CD8-positive, alpha-beta memory T cell (primary cell): ENCODE measurements at regions not wholly inside any gene's neighbourhood (a gene's known extent, or its start where the extent isn't known, plus 50 kb on each side); places are given as distances from the start of the nearest gene placed in this dataset.
"Not testable (repeated sequence)": the region's sequence is repeated elsewhere in the genome, so short reads cannot be mapped to it uniquely, and the experiment has no call there.

Source experiments
- CTCF ChIA-PET: fragments of 350-600 bp; sonication (Branson Sonifier 250); formaldehyde crosslinking; loops from one replicate; lab custom pipeline; 2021; ENCODE audit warnings: antibody characterized with exemption; lab: Charles Lee
- POLR2A ChIA-PET: fragments of 350-600 bp; sonication (Branson Sonifier 250); formaldehyde crosslinking; loops from one replicate; lab custom pipeline; 2021; ENCODE audit warnings: antibody characterized with exemption; lab: Charles Lee
- DNase-seq, 5 donors: peaks; one replicate each; pipeline versions ENCODE4 v3.0.0 to v3.0.0-alpha.2; 2020 to 2022; ENCODE audit warnings: mixed read lengths in 1 of 5
- H3K27ac ChIP-seq: one replicate; pipeline ENCODE4 v1.7.0; 2013; ENCODE audit warnings: low read depth, mild to moderate bottlenecking, low read length, moderate library complexity
- H3K27me3 ChIP-seq: 2 replicates; pipeline ENCODE4 v1.7.0; 2013; ENCODE audit warnings: low read length, mild to moderate bottlenecking; ENCODE audit not compliant: insufficient read depth, poor library complexity, severe bottlenecking
- H3K36me3 ChIP-seq: 2 replicates; pipeline ENCODE4 v1.7.0; 2013; ENCODE audit warnings: mild to moderate bottlenecking, low read length, moderate library complexity; ENCODE audit not compliant: insufficient read depth
- H3K4me1 ChIP-seq: 2 replicates; pipeline ENCODE4 v1.7.0; 2013; ENCODE audit warnings: mild to moderate bottlenecking, low read length, moderate library complexity; ENCODE audit not compliant: insufficient read depth
- H3K4me3 ChIP-seq: 2 replicates; pipeline ENCODE4 v1.7.0; 2013; ENCODE audit warnings: mild to moderate bottlenecking, low read length
- H3K9me3 ChIP-seq: 2 replicates; pipeline ENCODE4 v1.7.0; 2013; ENCODE audit warnings: mild to moderate bottlenecking, low read length
- H3K27ac Mint-ChIP-seq, 8 donors: one replicate each; pipeline ENCODE4 v1.8.0; 2020 to 2021; ENCODE audit warnings: mixed read lengths in 8 of 8, mild to moderate bottlenecking in 6 of 8, inconsistent platforms in 3 of 8, moderate library complexity in 3 of 8
- H3K27me3 Mint-ChIP-seq, 2 donors: one replicate each; pipeline ENCODE4 v1.8.0; 2020 to 2021; ENCODE audit warnings: mixed read lengths in 2 of 2, mild to moderate bottlenecking in 1 of 2, moderate library complexity in 1 of 2
- H3K36me3 Mint-ChIP-seq, 3 donors: one replicate each; pipeline ENCODE4 v1.8.0; 2020 to 2021; ENCODE audit warnings: mixed read lengths in 3 of 3, inconsistent platforms in 1 of 3, mild to moderate bottlenecking in 1 of 3
- H3K4me1 Mint-ChIP-seq, 3 donors: one replicate each; pipeline ENCODE4 v1.8.0; 2020 to 2021; ENCODE audit warnings: mixed read lengths in 3 of 3, inconsistent platforms in 1 of 3, mild to moderate bottlenecking in 1 of 3
- H3K4me3 Mint-ChIP-seq, 7 donors: one replicate each; pipeline ENCODE4 v1.8.0; 2020 to 2021; ENCODE audit warnings: mixed read lengths in 7 of 7, mild to moderate bottlenecking in 6 of 7, moderate library complexity in 4 of 7, inconsistent platforms in 2 of 7
- H3K9me3 Mint-ChIP-seq, 5 donors: one replicate each; pipeline ENCODE4 v1.8.0; 2020 to 2022; ENCODE audit warnings: mixed read lengths in 5 of 5, mild to moderate bottlenecking in 3 of 5, moderate library complexity in 2 of 5, inconsistent platforms in 1 of 5

- Mint-ChIP-seq H3K36me3 (no peaks in the 10 kb centered on the region), H3K4me1 (no peaks in the 10 kb centered on the region), H3K27ac (no peak overlapping the region), H3K4me3 (no peak overlapping the region), H3K27me3 (peaks cover 4 to 5% of the 10 kb centered on the region in 2 donors), H3K9me3 (no peaks in the 10 kb centered on the region)
- no peak for DNase-seq
- H3K4me1 ChIP-seq, result no peaks in the 10 kb centered on the region
- no peak overlapping the region for H3K4me3 ChIP-seq
- POLR2A ChIA-PET, result no interaction called here
- CTCF ChIA-PET, result no interaction called here
- H3K36me3 ChIP-seq, result no peaks in the 10 kb centered on the region
- H3K27me3 ChIP-seq, result no peaks in the 10 kb centered on the region
- H3K27ac ChIP-seq, result no peak overlapping the region
- H3K9me3 ChIP-seq, result no peaks in the 10 kb centered on the region
Observed at GRCh38 chr3:124063197-124063909, 71.4 kb upstream of the ROPN1 start.

DNA sequence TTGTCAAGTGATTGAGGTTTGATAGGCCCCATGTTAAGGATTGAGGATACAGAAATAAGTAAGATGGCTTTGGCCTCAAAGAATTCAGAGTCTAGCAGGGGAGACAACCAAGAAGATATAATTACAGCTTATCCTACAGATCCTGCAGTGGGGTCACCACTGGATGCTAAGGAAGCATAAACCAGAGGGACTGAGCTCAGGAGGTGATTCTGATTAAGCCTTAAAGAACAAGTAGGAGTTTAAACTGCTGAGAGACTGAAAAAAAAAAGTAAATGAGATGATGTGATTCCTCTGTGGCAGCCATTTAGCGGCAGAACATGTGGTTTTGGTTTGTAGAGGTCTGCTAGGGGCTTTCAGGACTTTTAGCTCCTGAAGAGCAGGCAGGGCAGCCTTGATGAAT, 72.1 kb upstream of the ROPN1 start:
- no peak overlapping the region for H3K4me3 ChIP-seq
- H3K36me3 Mint-ChIP-seq, result no peaks in the 10 kb centered on the region
- no peaks in the 10 kb centered on the region for H3K36me3 ChIP-seq
- no peaks in the 10 kb centered on the region for H3K9me3 ChIP-seq
- H3K9me3 Mint-ChIP-seq, result no peaks in the 10 kb centered on the region
- H3K4me3 Mint-ChIP-seq, result no peak overlapping the region
- ChIA-PET CTCF (no interaction called here), POLR2A (no interaction called here)
- H3K27ac Mint-ChIP-seq, result no peak overlapping the region
- H3K27me3 Mint-ChIP-seq, result peaks cover 4% of the 10 kb centered on the region in 2 donors
- no peaks in the 10 kb centered on the region for H3K4me1 Mint-ChIP-seq
- no peaks in the 10 kb centered on the region for H3K27me3 ChIP-seq
- H3K27ac ChIP-seq, result no peak overlapping the region
- DNase-seq, result no peak
- H3K4me1 ChIP-seq, result no peaks in the 10 kb centered on the region

- H3K27ac ChIP-seq, POLR2A ChIA-PET, H3K4me1 Mint-ChIP-seq, CTCF ChIA-PET, H3K9me3 Mint-ChIP-seq, H3K36me3 ChIP-seq, H3K4me3 Mint-ChIP-seq, H3K27me3 ChIP-seq, H3K27me3 Mint-ChIP-seq, DNase-seq, H3K27ac Mint-ChIP-seq, H3K4me3 ChIP-seq, H3K4me1 ChIP-seq, H3K36me3 Mint-ChIP-seq, H3K9me3 ChIP-seq: not testable (repeated sequence)
Observed at GRCh38 chr3:124066543-124066942, 74.6 kb upstream of the ROPN1 start.

DNA sequence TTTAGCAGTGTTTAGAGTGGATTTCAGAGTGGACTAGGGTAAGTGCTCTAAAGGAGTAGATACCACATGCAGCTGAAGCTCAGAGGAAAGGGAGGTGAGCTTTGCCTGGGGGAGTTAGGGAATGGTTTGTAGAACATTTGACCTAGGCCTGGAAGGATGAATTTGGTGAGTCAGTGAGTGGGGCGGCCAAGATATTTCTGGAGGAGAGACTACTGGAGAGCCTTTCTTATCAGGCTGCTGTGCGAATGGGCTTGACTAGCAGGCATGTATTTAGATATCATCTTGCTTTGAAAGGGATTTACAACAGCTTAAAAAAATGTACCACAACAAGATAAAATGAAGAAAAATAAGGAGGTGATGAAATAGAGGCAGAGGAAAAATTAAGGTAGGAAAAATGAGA, 77.8 kb upstream of the ROPN1 start:
- H3K4me1 ChIP-seq, H3K4me3 Mint-ChIP-seq, POLR2A ChIA-PET: not testable (repeated sequence)

GRCh38 chr3:124075090-124075489, 83.2 kb upstream of the ROPN1 start:
- H3K27ac Mint-ChIP-seq, POLR2A ChIA-PET, H3K36me3 Mint-ChIP-seq, H3K9me3 Mint-ChIP-seq, H3K9me3 ChIP-seq, H3K4me1 ChIP-seq, H3K27me3 ChIP-seq, H3K4me3 Mint-ChIP-seq, H3K4me3 ChIP-seq, H3K4me1 Mint-ChIP-seq, DNase-seq, H3K27ac ChIP-seq, H3K36me3 ChIP-seq, CTCF ChIA-PET: not testable (repeated sequence)
- H3K27me3 Mint-ChIP-seq, result peaks cover 6 to 14% of the 10 kb centered on the region in 2 donors

More for the DNA sequence above, 77.8 kb upstream of the ROPN1 start:
- H3K4me1 Mint-ChIP-seq, H3K36me3 Mint-ChIP-seq, H3K9me3 ChIP-seq, H3K9me3 Mint-ChIP-seq, H3K4me3 ChIP-seq, CTCF ChIA-PET, DNase-seq, H3K27ac Mint-ChIP-seq, H3K27me3 Mint-ChIP-seq, H3K36me3 ChIP-seq, H3K27ac ChIP-seq, H3K27me3 ChIP-seq: not testable (repeated sequence)

GRCh38 chr3:124075753-124076152, 83.8 kb upstream of the ROPN1 start:
- Histone ChIP-seq H3K36me3 (no peaks in the 10 kb centered on the region), H3K4me1 (no peaks in the 10 kb centered on the region), H3K9me3 (no peaks in the 10 kb centered on the region), H3K4me3 (no peak overlapping the region), H3K27ac (no peak overlapping the region), H3K27me3 (no peaks in the 10 kb centered on the region)
- no peak overlapping the region for H3K4me3 Mint-ChIP-seq
- peaks cover 6 to 14% of the 10 kb centered on the region in 2 donors for H3K27me3 Mint-ChIP-seq
- no peak overlapping the region for H3K27ac Mint-ChIP-seq
- DNase-seq, result no peak
- H3K36me3 Mint-ChIP-seq, result no peaks in the 10 kb centered on the region
- no peaks in the 10 kb centered on the region for H3K4me1 Mint-ChIP-seq
- H3K9me3 Mint-ChIP-seq, result no peaks in the 10 kb centered on the region
- ChIA-PET CTCF (no interaction called here), POLR2A (no interaction called here)

- peaks cover 6 to 14% of the 10 kb centered on the region in 2 donors for H3K27me3 Mint-ChIP-seq
- H3K36me3 ChIP-seq, result no peaks in the 10 kb centered on the region
- H3K27ac Mint-ChIP-seq, result no peak overlapping the region
- no peaks in the 10 kb centered on the region for H3K9me3 Mint-ChIP-seq
- no peaks in the 10 kb centered on the region for H3K27me3 ChIP-seq
- no peaks in the 10 kb centered on the region for H3K36me3 Mint-ChIP-seq
- no peaks in the 10 kb centered on the region for H3K4me1 ChIP-seq
- CTCF ChIA-PET, result no interaction called here
- no peaks in the 10 kb centered on the region for H3K9me3 ChIP-seq
- POLR2A ChIA-PET, result no interaction called here
- DNase-seq, result no peak
- H3K4me3 ChIP-seq, result no peak overlapping the region
- no peaks in the 10 kb centered on the region for H3K4me1 Mint-ChIP-seq
- no peak overlapping the region for H3K4me3 Mint-ChIP-seq
- no peak overlapping the region for H3K27ac ChIP-seq
Observed at GRCh38 chr3:124076235-124076634, 84.3 kb upstream of the ROPN1 start.

GRCh38 chr3:124078953-124079911, 87.3 kb upstream of the ROPN1 start:
- no peaks in the 10 kb centered on the region for H3K36me3 ChIP-seq
- no peaks in the 10 kb centered on the region for H3K9me3 Mint-ChIP-seq
- no peaks in the 10 kb centered on the region for H3K9me3 ChIP-seq
- DNase-seq, result no peak
- no peaks in the 10 kb centered on the region for H3K4me1 ChIP-seq
- no peaks in the 10 kb centered on the region for H3K27me3 ChIP-seq
- no peak overlapping the region for H3K4me3 ChIP-seq
- H3K36me3 Mint-ChIP-seq, result no peaks in the 10 kb centered on the region
- ChIA-PET POLR2A (no interaction called here), CTCF (interaction anchor here (1.5 kb wide), 1 partner anchor 18 kb away, joined by 3 read pairs; no protein-coding TSS in a partner anchor)
- H3K4me3 Mint-ChIP-seq, result no peak overlapping the region
- no peak overlapping the region for H3K27ac Mint-ChIP-seq
- H3K27me3 Mint-ChIP-seq, result peaks cover 6 to 14% of the 10 kb centered on the region in 2 donors
- H3K4me1 Mint-ChIP-seq, result no peaks in the 10 kb centered on the region
- H3K27ac ChIP-seq, result no peak overlapping the region
